PC-9 (cell line): ENCODE measurements at regions not wholly inside any gene's neighbourhood (a gene's known extent, or its start where the extent isn't known, plus 50 kb on each side); places are given as distances from the start of the nearest gene placed in this dataset.

Experiments used
- EZH2 ChIP-seq: fragments of 200-600 bp; sonication (generic); IDR thresholded peaks from 2 replicates; pipeline ENCODE4 v1.8.0; 2017; ENCODE audit warnings: antibody characterized with exemption, low read depth
- TF ChIP-seq, protein P1 (sequence below): fragments of 200-600 bp; sonication (generic); conservative IDR thresholded peaks from 2 replicates; pipeline ENCODE4 v1.6.1; 2017; ENCODE audit warnings: mixed run types, antibody characterized with exemption, mild to moderate bottlenecking, moderate library complexity

DNA sequence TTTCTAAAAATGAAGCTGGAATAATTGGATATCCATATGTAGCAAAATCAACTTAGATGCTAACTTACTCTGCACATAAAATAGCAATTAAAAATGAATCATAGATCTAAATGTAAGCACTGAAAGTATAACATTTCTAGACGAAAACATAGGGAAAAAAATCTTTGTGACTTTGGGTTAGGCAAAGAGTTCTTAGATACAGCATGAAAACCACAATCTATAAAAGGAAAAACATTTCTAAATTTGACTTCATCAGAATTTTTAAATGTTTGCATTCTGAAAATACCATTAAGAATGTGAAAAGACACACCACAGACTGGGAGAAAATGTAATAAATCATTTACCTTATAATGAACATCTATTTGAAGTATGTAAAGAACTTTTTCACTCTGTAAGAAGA lies 128.8 kb downstream of the APIP start:
- TF ChIP-seq, protein P1, sequence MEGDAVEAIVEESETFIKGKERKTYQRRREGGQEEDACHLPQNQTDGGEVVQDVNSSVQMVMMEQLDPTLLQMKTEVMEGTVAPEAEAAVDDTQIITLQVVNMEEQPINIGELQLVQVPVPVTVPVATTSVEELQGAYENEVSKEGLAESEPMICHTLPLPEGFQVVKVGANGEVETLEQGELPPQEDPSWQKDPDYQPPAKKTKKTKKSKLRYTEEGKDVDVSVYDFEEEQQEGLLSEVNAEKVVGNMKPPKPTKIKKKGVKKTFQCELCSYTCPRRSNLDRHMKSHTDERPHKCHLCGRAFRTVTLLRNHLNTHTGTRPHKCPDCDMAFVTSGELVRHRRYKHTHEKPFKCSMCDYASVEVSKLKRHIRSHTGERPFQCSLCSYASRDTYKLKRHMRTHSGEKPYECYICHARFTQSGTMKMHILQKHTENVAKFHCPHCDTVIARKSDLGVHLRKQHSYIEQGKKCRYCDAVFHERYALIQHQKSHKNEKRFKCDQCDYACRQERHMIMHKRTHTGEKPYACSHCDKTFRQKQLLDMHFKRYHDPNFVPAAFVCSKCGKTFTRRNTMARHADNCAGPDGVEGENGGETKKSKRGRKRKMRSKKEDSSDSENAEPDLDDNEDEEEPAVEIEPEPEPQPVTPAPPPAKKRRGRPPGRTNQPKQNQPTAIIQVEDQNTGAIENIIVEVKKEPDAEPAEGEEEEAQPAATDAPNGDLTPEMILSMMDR = no peak
- no peak for TF ChIP-seq EZH2
